ENCODE measurements at regions not wholly inside any gene's neighbourhood (a gene's known extent, or its start where the extent isn't known, plus 50 kb on each side); places are given as distances from the start of the nearest gene placed in this dataset.

DNA sequence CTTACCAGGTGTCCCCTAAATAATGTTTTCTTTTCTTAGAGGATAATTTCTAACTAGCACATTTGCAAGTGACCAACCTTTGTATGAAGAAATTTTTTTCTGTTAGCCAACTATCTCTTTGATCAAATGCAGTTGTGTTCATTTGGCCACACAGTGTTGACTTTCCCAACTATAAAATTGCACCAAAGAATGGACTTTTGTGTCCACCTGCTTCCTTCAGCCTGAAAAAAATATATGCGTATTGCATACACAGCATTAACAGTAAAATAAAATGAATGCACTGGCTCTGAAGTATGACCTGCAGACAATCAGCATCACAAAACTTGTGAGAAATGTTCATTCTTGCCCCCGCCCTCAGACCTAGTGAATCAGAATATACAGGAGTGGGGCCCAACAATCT lies 342.0 kb downstream of the SEC23A start:
- DNase-seq = no peak

DNA sequence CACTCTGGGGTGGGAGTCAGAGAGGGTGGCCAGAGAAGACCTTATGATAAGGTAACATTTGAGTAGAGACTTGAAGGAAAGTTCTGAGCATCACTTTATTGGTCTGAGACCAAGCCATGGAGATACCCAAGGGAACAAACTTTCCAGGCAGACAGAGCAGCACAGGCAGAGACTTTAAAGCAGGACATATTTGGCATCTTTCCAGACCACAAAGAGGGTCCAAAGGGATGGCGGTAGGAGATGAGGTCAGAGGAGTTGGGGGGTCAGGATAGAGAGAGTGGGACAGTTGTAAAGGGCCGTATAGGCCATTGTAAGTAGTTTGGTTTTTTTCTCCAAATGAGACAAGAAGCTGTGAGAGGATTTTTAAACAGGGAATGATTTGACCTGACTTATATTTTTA lies 344.4 kb downstream of the SEC23A start:
- no peak for DNase-seq

DNA sequence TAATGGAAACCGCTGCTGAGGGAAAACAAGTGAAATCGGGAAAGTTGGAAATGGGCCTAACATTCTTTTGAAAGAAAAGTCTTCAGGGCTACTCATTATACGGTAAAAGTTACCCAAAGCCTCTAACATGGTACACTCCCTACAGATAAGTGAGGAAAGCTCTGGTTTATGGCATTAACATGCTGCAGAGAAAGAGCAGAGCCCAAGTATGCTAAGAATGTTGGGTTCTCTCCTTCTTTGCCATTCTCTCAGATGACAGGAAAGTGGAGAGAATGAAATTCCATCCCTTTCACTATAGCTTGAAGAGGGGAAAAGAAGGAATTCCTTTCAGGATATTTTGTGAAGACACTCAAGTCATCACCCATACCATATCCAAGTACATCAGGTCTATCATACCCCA lies 348.0 kb downstream of the SEC23A start:
- no peak for DNase-seq

- DNase-seq = no peak
Measured at GRCh38 chr14:38752750-38753149, 350.3 kb downstream of the SEC23A start.

DNA sequence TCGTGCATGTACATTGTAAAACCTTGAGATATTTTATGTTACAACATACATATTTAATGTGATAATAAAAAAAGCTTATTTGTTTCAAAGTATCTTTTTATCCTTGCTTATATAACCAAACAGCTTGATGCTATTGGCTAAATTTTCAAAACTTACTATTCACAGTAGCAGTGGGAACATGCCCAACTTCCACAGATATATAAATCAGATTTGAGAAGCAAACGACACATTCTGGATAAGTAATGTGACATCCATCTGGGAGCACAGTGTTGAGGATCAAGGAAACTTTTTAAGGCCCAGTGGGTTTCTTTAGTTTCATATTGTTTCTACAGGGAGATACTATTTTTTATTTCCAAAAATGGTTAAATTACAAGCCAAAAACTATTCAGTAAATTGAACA lies 350.7 kb downstream of the SEC23A start:
- DNase-seq = no peak

- no peak for DNase-seq
Measured at GRCh38 chr14:38751459-38751858, 351.6 kb downstream of the SEC23A start.

DNA sequence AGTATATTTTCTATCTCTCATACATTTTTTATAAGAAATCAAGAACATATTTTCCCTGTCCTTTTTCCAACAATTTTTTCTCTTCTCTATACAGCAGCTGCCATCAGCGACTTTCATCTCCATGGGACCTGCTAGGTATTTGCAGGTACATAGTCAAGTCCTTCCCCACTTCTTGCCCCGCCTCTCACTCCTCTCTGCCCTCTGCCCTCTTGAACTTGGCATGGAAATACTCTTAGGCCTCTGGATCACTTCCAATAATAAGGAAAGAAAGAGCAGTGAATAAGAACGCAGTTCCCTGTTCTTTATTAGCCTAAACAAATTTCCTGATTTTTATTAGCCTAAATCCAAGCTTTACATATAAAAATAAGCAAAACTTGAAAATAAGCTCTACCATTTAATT lies 353.1 kb downstream of the SEC23A start:
- DNase-seq = no peak

DNA sequence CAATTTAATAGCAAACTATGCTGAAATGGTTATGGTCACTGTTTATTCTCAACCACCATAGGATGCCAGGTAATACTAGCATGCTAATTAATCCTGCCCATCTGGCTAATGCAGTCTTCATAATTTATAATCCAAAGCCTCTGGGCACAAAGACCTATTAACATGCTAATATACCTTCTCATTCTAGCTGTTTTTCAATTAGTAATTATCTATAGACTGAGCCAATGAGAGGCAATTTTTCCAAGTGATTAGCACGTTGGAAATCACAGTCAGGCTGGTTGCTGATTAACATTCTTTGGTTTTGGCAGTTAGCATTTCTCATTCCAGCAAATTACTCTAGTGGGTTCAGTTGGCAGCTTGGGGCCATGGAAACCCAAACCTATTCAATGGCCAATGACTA lies 357.2 kb downstream of the SEC23A start:
- DNase-seq = no peak

- no peak for DNase-seq
Measured at GRCh38 chr14:38743966-38744584, 359.0 kb downstream of the SEC23A start.

DNA sequence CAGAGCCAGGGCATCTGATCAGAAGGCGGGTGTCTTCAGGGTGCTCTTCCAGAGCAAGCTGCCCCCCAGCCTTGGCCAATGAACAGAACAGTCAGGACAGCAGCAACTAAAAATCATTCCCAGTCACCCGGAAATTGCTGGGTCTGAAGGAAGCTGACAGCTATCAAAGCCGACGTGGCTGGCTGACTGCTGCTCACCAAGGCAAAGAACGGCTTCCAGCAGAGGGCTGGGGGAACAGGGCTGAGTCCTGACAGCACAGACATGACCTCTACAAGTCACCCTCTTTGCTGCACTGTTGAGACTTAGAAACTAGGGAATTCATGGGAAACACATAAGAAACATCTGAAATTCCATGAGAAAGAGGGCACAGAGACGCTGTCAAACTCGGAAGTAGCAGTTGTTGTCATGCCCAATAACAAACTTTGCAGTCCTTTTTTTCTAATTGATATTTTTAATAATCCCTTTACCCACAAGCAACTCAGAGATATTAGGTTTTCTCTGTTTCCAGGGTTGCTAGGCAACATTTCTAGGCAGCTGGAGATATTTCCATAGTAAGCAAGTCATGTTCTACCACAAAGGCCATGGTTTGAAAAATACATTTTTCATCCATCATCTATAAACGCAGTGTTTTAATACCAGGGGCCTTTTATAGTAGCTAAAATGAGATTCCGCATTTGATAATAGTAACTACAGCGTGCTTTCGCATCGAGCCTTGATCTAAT lies 365.2 kb downstream of the SEC23A start:
- no peak for DNase-seq

GRCh38 chr14:38735005-38735404 lies 368.0 kb downstream of the SEC23A start:
- peak in 1 of 4 experiments; percentile 5 for DNase-seq

GRCh38 chr14:38731962-38732361 lies 371.1 kb downstream of the SEC23A start:
- no peak for DNase-seq

DNA sequence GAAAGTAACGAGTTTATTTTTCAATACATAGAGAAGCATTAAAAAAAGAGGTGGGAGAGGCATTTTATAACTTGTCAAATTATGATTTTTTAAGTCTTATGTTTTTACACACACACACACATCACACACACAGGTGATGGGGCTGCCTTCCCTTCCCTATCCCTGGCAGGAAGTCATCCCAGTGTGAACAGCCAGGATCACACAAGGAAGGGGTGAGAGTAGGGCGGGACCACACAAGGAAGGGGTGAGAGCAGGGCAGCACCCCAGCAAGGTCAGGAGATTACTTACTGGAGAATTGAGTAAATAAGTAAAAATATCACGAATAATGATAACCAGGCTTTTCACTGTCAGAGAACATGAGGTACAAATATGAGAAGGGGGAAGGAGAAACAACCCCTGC lies 372.6 kb downstream of the SEC23A start:
- no peak for DNase-seq

DNA sequence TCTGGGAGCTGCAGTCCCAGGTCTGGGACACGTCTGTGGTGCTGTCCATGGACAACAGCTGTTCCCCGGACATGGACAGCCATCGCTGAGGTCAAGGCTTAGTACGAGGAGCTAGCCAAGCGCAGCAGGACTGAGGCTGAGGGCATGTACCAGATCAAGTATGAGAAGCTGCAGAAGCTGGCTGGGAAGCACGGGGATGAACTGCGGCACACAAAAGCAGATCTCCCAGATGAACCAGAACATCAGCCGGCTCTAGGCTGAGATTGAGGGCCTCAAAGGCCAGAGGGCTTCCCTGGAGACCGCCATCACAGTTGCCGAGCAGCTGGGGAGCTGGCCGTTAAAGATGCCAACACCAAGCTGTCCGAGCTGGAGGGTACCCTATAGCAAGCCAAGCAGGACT lies 375.3 kb downstream of the SEC23A start:
- DNase-seq = no peak

DNA sequence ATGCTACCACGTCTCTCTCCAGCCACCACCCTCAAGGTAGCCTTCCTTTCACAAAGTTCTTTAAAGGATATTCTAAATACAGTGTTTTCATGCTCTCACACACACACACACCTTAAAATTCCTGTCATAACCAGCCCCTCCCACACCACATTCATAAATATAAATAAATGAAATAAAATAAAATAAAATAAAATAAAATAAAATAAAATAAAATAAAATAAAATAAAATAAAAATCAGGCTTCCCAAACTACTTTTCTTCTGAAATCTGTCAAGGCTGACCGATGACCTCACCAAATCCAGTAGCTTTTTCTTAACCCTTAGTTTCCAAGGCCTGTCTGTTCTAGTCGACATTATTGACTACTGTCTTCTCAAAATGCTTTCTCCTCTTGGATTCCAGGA lies 378.4 kb downstream of the SEC23A start:
- no peak for DNase-seq

- no peak for DNase-seq
Measured at GRCh38 chr14:38723959-38724358, 379.1 kb downstream of the SEC23A start.

DNA sequence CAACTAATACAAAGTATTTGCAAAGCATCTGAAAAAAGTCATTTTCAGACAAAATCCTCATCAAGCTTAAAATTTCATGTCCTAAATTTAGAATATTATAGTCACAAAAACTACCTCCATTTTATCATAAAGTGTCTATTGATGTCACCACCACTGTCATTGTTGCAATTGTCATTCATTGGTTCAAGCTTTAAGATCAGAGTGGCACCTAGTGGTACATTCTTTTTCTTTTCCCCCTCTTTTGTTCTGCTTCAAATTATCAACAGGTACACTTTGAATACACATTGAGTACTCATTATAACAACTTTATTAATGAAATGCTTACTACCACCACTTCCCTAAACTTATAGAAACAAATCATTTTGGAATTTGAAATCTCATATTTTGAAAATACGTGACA lies 379.8 kb downstream of the SEC23A start:
- DNase-seq = no peak

- DNase-seq = peak; percentile 73 to 83 (median 81)
Measured at GRCh38 chr14:38721822-38722431, 381.1 kb downstream of the SEC23A start.

DNA sequence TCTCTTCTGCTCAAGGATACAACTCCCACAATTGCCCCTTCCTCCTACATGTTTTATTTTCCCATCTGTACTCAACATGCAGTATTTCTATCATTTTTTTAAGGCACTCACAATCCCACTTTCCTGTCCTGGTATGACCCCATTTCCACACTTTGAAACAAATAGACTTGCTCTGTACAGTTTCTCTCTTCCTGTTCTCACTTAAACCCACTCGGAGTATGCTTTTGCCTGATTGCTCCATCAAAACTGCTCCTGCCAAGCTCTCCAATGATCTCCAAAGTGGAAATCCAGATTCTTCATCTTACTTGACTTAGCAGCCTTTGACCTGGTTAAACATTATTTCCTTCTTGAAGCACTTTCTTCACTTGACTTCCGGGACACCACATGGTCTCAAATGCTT lies 384.5 kb downstream of the SEC23A start:
- no peak for DNase-seq

GRCh38 chr14:38716926-38717325 lies 386.1 kb downstream of the SEC23A start:
- DNase-seq = no peak

GRCh38 chr14:38710881-38711280 lies 392.2 kb downstream of the SEC23A start:
- peak; percentile 3 to 53 (median 14) for DNase-seq

- no peak for DNase-seq
Measured at GRCh38 chr14:38710196-38710595, 392.8 kb downstream of the SEC23A start.

GRCh38 chr14:38705220-38705619 lies 397.8 kb downstream of the SEC23A start:
- DNase-seq = no peak

DNA sequence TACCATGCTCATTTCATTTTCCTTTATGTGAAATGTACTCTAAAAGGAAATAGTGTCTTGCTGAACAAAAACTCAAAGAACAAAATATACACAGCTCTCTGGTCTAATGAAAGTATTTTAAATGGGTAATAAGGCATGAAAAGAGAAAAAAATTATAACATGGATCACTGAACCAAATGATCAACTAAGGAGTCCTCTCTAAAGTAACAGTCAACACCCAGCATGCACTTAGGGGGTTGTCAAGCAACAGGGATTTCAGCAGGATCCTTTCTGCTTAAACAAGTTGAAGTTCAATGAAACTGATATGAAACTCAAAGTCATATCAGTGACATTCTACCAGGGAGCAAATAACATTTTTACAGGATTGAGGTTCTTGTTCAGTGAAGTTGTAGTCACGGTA lies 398.8 kb downstream of the SEC23A start:
- no peak for DNase-seq

All from suppressor macrophage (primary cell).